ENCODE measurements at regions not wholly inside any gene's neighbourhood (a gene's known extent, or its start where the extent isn't known, plus 50 kb on each side); places are given as distances from the start of the nearest gene placed in this dataset.

DNA sequence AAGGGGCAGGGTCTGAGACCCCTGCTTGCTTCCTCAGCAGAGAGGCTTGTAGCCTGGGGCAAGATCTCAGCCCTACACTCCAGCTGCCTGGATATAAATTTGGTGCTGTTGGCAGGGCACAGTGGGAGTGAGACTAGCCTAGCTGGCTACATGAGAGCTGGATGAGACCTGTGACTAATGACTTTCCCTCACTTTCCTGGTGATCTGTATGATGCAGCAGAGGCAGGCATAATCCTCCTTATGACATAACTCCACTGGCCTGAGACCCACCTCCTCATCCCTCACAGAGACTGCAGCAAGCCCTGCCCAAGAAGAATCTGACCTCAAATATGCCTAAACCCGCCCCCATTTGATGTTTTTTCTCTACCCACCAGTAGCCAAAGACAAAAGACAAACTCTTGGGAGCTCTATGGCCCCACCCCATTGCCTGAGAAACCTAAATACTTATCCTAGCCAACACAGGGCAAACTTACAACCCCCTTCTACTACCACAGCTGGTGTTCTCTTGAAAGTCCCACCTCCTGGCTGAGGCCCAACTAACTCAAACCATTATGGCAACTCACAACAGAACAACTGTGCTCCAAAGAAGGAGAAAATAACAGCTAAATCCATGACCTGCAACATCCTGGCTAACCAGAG, 102.7 kb downstream of the NR4A2 start:
- TF ChIP-seq, protein P1, sequence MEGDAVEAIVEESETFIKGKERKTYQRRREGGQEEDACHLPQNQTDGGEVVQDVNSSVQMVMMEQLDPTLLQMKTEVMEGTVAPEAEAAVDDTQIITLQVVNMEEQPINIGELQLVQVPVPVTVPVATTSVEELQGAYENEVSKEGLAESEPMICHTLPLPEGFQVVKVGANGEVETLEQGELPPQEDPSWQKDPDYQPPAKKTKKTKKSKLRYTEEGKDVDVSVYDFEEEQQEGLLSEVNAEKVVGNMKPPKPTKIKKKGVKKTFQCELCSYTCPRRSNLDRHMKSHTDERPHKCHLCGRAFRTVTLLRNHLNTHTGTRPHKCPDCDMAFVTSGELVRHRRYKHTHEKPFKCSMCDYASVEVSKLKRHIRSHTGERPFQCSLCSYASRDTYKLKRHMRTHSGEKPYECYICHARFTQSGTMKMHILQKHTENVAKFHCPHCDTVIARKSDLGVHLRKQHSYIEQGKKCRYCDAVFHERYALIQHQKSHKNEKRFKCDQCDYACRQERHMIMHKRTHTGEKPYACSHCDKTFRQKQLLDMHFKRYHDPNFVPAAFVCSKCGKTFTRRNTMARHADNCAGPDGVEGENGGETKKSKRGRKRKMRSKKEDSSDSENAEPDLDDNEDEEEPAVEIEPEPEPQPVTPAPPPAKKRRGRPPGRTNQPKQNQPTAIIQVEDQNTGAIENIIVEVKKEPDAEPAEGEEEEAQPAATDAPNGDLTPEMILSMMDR (IDR thresholded peaks at IDR 0.05; ENCODE audit: low read depth, low read length), result no peak
- TF ChIP-seq EZH2phosphoT487 (IDR thresholded peaks at IDR 0.05; ENCODE audit: low read depth), result no peak
